ENCODE measurements at regions not wholly inside any gene's neighbourhood (a gene's known extent, or its start where the extent isn't known, plus 50 kb on each side); places are given as distances from the start of the nearest gene placed in this dataset.
"Not testable (repeated sequence)": the region's sequence is repeated elsewhere in the genome, so short reads cannot be mapped to it uniquely, and the experiment has no call there.

- DNase-seq, result no peak
Observed at GRCh38 chr3:110646496-110646895, 425.1 kb upstream of the NECTIN3 start.

DNA sequence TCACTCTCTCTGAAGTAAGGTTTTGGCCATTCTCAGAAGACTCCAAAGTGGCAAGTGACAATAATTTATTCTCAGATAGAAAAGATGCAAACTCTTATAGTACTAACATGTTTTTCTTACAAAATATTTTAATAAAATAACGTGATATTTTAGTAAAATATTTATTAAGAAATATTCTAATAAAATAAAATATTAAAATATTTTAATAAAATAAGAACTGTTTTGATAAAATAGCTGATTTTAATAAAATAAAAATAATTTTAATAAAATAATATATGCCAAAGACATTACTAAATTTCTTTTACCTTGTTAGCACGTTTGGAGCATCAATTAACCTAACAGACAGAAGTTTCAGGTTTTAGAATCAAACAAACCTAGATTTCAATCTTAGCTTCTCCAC, 424.0 kb upstream of the NECTIN3 start:
- no peak for DNase-seq

GRCh38 chr3:110650741-110651140, 420.9 kb upstream of the NECTIN3 start:
- DNase-seq, result no peak

- DNase-seq, result no peak
Observed at GRCh38 chr3:110654843-110655502, 416.6 kb upstream of the NECTIN3 start.

- no peak for DNase-seq
Observed at GRCh38 chr3:110656394-110657025, 415.1 kb upstream of the NECTIN3 start.

- no peak for DNase-seq
Observed at GRCh38 chr3:110664148-110664547, 407.5 kb upstream of the NECTIN3 start.

DNA sequence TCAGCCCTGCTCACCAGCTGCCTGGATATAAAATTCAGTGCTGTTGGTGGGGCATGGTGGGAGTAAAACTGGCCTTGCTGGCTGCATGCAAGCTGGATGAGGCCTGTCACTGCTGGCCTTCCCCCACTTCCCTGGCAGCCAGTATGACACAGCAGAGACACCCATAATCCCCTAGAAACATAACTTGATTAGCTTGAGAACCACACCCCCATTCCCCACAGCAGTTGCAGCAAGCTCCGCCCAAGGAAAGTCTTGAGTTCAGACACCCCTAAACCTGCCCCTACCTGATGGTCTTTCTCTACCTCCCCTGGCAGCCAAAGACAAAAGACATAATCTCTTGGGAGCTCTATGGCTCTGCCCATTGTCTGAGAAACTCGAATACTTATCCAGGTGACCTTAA, 405.1 kb upstream of the NECTIN3 start:
- DNase-seq, result no peak

DNA sequence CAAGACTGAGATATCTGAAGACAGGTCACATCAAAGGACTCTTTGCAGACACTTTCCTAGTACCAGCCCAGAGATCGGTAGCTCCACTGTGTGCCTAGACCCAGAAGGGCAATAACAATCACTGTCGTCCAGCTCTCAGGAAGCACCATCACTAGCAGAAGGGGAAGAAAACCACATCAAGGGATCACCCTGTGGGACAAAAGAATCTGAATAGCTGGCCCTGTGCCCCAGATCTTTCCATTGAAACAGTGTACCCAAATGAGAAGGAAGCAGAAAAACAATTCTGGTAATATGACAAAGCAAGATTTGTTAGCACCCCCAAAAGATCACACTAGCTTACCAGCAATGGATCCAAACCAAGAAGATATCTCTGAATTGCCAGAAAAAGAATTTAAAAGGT, 404.4 kb upstream of the NECTIN3 start:
- DNase-seq, result no peak

DNA sequence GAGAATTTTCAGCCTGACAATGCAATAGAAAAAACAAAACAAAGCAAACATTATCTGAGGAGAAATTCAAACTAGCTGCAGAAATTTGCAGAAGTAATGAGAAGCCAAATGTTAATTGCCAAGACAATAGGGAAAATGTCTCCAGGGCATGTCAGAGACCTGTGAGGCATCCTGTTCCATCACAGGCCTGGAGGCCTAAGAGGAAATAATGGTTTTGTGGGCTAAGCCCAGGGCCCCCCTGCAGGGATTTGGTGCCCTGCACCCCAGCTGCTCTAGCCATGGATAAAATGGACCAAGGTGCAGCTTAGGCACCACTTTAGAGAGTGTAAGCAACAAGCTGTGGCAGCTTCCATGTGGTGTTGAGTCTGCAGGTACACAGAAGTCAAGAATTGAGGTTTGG, 401.2 kb upstream of the NECTIN3 start:
- no peak for DNase-seq

DNA sequence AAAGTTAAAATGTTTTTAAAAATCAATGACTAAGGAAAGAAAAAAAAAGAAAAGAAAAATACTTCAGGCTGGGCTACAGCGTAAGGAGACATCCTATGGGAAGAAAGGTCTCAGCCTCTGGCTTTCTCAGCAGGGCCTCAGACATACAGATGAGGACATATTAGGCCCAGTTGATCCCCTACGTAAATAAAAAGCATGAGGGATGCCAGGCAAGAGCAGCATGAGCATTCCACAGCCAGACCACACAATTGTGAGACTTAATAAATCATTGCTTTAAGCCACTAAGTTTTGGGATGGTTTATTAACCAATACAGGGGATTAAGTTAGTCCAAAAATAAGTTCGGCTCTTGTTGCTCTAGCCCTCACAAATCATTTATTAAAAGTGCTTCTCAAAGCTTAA, 394.1 kb upstream of the NECTIN3 start:
- DNase-seq, result no peak

GRCh38 chr3:110679285-110679684, 392.3 kb upstream of the NECTIN3 start:
- DNase-seq, result no peak

GRCh38 chr3:110680450-110680849, 391.2 kb upstream of the NECTIN3 start:
- no peak for DNase-seq

DNA sequence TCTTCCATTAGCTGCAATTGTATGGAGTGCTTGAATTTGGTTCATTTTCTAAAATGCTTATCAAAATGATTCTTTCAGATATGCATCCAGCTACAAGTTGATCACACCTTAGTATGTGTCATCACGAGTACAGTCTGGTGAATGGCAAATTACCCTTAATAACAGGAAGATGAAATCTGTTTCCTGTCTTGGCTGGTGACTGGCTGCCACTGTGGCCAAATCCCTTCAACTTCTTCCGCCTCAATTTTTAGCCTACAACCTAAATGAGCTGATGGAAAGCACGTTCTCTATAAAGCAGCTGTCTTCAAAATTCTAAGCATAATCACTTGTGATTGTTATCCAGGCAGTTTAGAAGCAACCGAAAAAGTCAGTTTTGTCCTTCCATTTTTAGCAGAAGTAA, 387.1 kb upstream of the NECTIN3 start:
- no peak for DNase-seq

DNA sequence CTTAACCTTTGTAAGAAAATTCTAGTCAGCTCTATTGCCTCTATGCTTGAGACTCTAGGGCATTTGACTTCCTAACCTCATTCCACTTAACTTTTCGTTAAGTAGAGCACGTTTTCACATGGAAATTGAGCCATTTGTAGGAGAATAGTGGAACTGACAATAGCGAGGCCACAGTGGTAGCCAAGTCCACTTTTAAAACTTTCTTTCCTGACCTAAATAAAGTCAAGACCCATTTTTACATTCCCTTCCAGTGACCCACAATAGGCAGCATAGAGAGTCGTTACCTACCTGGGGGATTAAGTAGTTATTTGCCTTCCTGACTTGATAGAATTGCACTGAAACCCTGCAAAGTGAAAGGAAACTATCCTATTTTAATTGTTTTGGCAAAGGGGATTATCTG, 386.0 kb upstream of the NECTIN3 start:
- DNase-seq, result no peak

DNA sequence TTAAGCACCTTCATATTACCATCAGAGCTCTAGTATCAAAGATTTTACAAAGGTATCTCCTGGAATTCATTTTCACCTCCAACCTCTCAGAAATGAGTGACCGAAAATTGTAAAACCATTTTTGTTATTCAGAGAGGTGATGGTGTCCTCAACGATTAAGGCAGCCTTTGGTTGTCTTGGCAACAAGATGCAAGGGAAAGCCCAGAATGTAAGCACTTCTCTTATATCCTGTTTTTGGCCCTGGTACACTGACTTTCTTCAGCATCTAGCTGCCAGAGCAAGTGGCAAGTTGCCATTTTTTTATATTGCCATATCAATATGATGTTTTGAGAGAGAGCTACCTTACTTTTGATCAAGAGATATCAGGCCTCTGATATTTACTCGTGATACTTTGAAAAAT, 384.9 kb upstream of the NECTIN3 start:
- no peak for DNase-seq

- DNase-seq, result no peak
Observed at GRCh38 chr3:110687138-110687537, 384.5 kb upstream of the NECTIN3 start.

DNA sequence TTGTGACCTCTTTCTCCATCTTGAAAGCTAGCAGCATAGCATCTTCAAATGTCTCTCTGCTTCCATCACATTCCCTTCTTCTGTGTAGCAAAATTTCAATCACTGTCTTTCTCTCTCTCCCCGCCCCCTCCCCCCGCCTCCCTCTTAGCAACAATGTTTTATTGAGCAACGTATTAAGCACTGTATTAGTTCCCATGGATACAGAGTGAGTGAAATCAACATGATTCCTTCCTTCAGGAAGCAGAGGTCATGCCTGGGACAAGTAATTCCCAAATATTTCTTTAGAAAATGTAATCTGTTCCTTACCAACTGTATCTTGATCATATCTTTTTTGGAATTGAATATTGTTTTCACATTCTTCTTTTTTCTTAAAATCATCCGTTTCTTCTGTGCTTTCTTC, 373.7 kb upstream of the NECTIN3 start:
- no peak for DNase-seq

DNA sequence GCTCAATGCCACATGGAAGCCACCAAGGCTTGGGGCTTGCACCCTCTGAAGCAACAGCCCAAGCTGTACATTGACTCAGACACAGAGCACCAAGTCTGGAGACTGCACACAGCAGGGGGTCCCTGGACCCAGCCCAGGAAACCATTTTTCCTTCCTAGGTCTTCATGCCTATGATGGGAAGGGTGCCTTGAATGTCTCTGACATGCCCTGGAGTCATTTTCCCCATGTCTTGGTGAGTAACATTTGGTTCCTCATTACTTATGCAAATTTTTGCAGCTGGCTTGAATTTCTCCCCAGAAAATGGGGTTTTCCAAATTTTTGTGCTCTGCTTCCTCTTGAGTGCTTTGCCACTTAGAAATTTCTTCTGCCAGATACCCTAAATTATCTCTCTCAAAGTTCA, 367.3 kb upstream of the NECTIN3 start:
- DNase-seq, result not testable (repeated sequence)

DNA sequence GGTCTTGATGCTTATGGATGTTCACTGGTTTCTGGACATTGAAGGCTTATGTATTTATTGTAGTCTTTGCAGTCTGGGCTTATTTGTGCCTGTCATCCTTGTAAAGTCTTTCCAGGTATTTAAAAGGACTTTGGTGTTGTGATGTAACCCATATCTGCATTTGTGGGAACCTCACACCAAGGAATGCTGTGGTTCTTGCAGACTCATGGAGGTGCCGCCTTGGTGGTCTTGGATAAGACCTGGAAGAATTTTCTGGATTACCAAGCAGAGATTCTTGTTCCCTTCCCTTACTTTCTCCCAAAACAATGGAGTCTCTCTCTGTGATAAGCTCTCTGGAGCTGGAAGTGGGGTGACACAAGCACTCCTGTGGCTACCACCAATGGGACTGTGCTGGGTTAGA, 363.5 kb upstream of the NECTIN3 start:
- DNase-seq, result no peak

DNA sequence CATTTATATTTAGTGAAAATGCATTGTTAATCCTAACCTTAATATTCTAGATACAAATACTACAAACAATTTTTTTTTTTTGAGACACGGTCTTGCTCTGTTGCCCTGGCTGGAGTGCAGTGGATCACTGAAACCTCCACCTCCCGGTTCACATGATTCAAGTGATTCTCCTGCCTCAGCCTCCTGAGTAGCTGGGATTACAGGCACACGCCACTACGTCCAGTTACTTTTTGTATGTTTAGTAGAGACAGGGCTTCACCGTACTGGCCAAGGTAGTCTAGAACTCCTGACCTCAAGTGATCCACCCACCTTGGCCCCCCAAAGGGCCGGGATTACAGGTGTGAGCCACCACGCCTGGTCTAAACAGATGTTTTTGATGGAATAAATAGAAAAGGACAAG, 361.5 kb upstream of the NECTIN3 start:
- no peak for DNase-seq

GRCh38 chr3:110710603-110711002, 361.0 kb upstream of the NECTIN3 start:
- no peak for DNase-seq

- no peak for DNase-seq
Observed at GRCh38 chr3:110711130-110711832, 360.3 kb upstream of the NECTIN3 start.

DNA sequence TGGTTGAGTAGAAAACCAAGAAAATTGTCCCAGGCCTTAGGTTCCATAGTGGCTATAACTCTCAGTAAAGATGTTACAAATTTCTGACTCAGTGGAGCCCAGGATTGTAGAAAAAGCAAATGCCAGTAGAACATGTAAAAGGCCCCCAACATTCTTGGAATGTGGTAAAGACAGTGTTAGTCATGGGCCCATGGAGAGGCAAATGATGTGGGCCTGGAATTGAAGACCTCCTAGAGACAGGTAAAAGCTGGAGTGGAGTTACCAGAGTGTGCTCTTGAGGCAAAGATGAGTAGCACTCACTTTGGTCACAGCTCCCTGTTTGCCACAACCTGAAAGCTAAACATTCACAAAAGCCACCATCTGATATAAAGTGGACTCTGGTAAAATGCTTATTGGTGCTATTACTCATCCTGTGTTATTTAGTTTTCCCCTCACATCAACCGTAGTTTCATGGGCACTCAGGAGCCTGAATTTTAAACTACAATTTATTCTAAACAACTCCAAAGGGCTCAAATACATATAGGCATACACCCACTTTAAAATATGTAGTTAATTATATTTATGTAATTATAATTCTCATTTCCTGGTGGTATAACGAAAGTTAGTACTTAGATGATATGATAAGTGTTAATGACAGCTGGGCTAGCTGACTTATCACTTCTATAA, 359.6 kb upstream of the NECTIN3 start:
- no peak for DNase-seq

GRCh38 chr3:110727056-110727455, 344.6 kb upstream of the NECTIN3 start:
- no peak for DNase-seq

All from NCI-H1436 treated with DMSO at 0.1 percent for 48 hours (cell line).